ENCODE measurements at regions not wholly inside any gene's neighbourhood (a gene's known extent, or its start where the extent isn't known, plus 50 kb on each side); places are given as distances from the start of the nearest gene placed in this dataset.

DNA sequence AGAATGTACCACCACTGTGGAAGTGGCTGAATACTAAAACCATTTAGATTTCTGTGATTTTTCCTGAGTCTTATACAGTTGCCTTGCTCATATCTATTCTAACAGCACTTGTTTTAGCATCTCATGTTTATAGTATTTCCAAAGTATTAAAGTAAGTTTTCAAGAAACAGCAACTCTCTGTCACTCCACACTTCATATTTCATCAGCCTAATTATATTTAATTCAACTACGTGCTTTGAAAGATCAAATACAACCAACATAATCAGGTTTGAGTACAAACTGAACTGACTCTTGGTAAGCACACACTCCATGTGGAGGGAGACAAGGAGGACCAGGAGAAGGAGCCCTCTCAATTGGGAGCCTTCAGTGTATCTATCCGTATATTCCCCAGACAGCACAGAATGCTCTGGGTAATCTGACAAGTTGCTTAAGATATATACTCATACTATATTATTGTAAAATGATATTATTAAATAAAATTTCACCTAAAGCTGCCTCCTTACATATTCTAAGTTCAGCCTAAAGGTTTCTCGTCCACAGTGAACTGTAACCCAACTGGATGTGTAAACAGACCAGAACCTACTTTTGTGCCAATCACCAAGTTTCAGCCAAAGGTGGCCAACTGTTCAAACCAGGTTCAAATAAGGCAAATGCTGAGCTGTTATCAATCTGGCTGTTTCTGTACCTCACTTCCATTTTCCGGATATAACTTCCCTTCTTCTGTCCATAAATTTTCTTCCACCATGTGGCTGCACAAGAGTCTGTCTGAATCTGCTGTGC is 105.0 kb upstream of the RASSF8 start:
- Mint-ChIP-seq H3K27ac (no peak overlapping the region), H3K4me3 (no peak overlapping the region), H3K4me1 (no peaks in the 10 kb centered on the region), H3K36me3 (no peaks in the 10 kb centered on the region), H3K27me3 (peaks cover 36% of the 10 kb centered on the region), H3K9me3 (no peaks in the 10 kb centered on the region)
- ATAC-seq, result no peak

- no peak for ATAC-seq
- no peaks in the 10 kb centered on the region for H3K36me3 Mint-ChIP-seq
- H3K27ac Mint-ChIP-seq, result no peak overlapping the region
- no peaks in the 10 kb centered on the region for H3K9me3 Mint-ChIP-seq
- H3K27me3 Mint-ChIP-seq, result peaks cover 24% of the 10 kb centered on the region
- H3K4me3 Mint-ChIP-seq, result no peak overlapping the region
- no peaks in the 10 kb centered on the region for H3K4me1 Mint-ChIP-seq
Measured at GRCh38 chr12:25854991-25855390, 103.5 kb upstream of the RASSF8 start.

DNA sequence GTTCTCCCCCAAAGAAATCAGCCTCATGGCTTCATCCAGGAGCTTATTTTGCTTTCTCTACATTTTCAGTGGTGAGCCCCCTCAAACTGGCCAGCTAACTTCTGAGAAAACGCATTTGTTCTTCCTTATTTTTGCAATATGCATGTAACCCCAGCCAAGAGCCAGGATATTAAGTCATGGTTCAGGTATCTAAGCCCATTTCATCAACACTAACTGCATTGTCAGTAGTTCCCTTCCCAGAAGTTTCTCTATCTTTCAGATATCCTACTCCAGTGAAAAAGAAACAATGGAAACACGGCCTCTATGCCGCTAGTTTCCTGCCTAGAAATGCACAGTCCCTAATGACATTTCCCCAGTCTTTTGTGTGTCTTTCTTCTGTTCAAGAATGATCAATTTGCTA is 102.8 kb upstream of the RASSF8 start:
- H3K4me3 Mint-ChIP-seq, result no peak overlapping the region
- H3K4me1 Mint-ChIP-seq, result no peaks in the 10 kb centered on the region
- no peaks in the 10 kb centered on the region for H3K36me3 Mint-ChIP-seq
- no peak for ATAC-seq
- H3K27me3 Mint-ChIP-seq, result peaks cover 22% of the 10 kb centered on the region
- H3K27ac Mint-ChIP-seq, result no peak overlapping the region
- no peaks in the 10 kb centered on the region for H3K9me3 Mint-ChIP-seq

- Mint-ChIP-seq H3K4me1 (no peaks in the 10 kb centered on the region), H3K9me3 (no peaks in the 10 kb centered on the region), H3K27me3 (peaks cover 20% of the 10 kb centered on the region), H3K27ac (no peak overlapping the region), H3K4me3 (no peak overlapping the region), H3K36me3 (no peaks in the 10 kb centered on the region)
- ATAC-seq, result no peak
Measured at GRCh38 chr12:25859976-25860375, 98.5 kb upstream of the RASSF8 start.

- no peak for ATAC-seq
- peaks cover 7% of the 10 kb centered on the region for H3K27me3 Mint-ChIP-seq
- no peaks in the 10 kb centered on the region for H3K4me1 Mint-ChIP-seq
- H3K4me3 Mint-ChIP-seq, result no peak overlapping the region
- no peaks in the 10 kb centered on the region for H3K9me3 Mint-ChIP-seq
- no peak overlapping the region for H3K27ac Mint-ChIP-seq
- H3K36me3 Mint-ChIP-seq, result no peaks in the 10 kb centered on the region
Measured at GRCh38 chr12:25861226-25861625, 97.3 kb upstream of the RASSF8 start.

DNA sequence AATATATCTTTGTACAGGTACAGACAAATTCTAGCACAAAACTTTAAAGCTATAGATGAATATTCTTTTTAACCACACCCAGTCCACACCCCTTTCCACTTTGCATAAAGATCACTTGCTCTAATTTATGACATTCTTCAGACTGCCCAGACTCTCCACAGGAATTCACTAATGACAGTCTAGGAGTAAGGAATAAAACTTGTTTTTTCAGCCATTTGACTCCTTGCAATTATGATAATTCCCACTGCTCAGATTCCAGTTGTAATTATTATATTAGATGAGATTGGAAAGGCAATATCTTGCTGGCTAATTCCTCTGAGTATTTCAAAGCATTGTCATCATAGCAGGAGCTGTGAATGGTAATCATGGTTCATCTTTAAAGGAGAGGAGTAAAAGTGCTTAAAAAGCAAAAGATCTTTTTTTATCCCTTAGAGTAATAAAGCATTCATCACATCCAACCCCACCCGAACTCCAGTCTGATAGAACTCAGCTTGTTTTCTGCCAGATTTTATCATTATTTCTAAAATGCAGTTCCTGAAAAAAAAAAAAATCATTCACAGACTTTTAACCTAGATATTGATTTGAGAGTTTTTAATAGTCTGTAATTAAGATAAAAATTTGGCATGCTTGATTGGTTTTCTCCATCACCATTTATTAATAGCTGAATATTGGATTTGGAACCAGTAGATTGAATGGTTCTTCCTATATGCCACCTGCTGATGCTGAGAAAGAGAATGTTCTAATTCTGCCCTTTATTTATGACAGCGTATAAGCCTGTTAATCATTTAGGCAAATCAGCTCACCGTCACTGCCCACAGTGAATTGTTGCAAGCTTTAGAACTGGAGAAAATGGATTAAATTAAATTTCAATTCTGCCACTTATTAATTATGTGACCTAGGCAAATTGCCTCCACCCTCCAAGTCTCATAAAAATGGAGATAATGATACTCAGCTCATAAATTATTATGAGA is 93.9 kb upstream of the RASSF8 start:
- Mint-ChIP-seq H3K9me3 (peaks cover 2% of the 10 kb centered on the region), H3K36me3 (no peaks in the 10 kb centered on the region), H3K27ac (no peak overlapping the region), H3K27me3 (peaks cover 21% of the 10 kb centered on the region), H3K4me3 (no peak overlapping the region), H3K4me1 (no peaks in the 10 kb centered on the region)
- ATAC-seq, result no peak

DNA sequence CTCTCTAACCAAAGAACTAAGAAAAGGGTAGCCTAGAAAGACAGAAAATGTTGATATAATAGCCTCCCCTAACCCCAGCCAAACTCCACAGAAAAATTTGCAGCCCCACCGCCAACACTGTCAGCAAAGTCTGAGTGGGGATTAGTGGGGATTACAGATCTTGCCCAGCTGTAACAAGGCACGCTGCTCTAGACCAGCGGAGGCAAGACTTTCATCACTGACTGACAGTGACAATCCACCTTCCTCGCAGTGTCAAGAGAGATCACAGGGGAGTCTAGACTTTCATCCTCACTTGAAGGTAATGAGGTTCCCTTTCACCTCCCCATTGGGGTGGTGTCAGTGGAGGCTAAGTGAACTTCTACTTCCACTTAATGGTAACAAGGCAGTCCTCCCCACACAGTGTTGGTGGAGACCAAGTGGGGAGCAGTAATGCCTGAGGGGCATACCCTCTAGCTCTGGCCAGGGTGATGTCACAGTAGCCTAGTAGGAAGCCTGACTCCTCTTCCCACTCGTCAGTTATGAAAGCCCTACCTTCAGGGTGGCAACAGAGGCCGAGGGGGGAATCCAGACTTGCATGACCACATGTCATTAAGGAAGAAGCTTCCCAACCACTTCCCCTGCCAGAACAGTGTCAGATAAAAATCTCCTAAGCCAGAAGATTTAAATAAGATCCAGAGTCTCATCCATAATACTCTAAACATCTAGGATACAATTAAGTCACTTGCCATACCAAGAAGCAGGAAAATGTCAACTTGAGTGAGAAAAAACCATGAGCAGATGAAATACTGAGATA is 91.7 kb upstream of the RASSF8 start:
- no peak for ATAC-seq
- Mint-ChIP-seq H3K27ac (no peak overlapping the region), H3K27me3 (peaks cover 21% of the 10 kb centered on the region), H3K4me3 (no peak overlapping the region), H3K36me3 (no peaks in the 10 kb centered on the region), H3K9me3 (peaks cover 2% of the 10 kb centered on the region), H3K4me1 (no peaks in the 10 kb centered on the region)

DNA sequence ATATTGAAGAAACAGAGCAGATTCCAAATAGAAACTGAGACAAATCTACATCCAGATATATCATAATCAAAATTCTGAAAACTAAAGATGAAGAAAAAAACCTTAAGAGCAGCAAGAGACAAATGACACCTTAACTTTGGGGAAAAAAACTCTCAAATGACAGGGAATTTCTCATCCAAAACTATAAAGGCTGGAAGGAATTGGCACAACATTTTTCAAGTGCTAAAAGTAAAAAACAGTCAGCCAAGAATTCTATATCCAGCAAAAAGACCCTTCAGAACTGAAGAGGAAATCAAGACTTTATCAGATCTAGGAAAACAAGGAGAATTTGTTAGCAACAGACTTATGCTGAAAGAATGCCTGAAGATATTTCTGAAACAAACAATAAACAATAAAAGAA is 90.3 kb upstream of the RASSF8 start:
- no peaks in the 10 kb centered on the region for H3K36me3 Mint-ChIP-seq
- H3K27ac Mint-ChIP-seq, result no peak overlapping the region
- no peak overlapping the region for H3K4me3 Mint-ChIP-seq
- ATAC-seq, result no peak
- no peaks in the 10 kb centered on the region for H3K4me1 Mint-ChIP-seq
- H3K27me3 Mint-ChIP-seq, result peaks cover 21% of the 10 kb centered on the region
- H3K9me3 Mint-ChIP-seq, result peaks cover 2% of the 10 kb centered on the region

DNA sequence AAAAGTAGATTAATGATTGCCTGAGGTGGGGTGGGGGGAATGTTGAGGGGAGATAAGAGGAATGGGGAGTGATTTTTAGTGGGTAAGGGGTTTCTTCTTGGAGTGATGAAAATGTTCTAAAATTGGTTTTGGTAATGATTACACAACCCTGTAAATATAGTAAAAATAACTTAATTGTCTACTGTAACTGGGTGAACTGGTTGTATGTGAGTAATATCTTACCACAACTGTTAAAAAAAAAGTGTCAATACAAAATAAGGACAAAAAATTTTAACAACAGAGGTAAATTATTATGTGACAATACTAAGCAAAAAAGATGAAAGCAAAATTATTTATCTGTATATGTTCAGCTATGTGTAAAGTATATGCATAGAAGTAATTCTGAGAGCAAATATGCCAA is 86.3 kb upstream of the RASSF8 start:
- Mint-ChIP-seq H3K4me1 (no peaks in the 10 kb centered on the region), H3K36me3 (no peaks in the 10 kb centered on the region), H3K27ac (no peak overlapping the region), H3K9me3 (peaks cover 2% of the 10 kb centered on the region), H3K27me3 (peaks cover 17% of the 10 kb centered on the region), H3K4me3 (no peak overlapping the region)
- no peak for ATAC-seq

DNA sequence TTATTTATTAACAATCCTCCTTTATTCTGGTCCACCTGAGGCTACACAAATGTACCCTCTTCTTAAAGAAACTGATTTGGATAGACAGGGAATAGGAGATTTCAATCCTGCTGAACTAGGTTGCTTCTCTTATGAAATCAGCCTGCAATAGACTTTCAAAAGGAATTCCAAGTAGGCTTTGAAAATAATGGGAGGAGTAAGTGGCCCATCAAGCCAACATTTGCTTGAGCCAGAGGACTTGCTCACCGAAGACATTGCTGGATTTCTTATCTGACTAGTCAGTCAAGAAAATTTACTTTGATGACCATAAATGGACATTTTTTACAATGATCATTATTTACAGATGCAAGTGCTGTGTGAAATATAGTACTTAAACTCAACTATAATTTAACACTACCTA is 82.8 kb upstream of the RASSF8 start:
- Mint-ChIP-seq H3K27ac (no peak overlapping the region), H3K27me3 (no peaks in the 10 kb centered on the region), H3K36me3 (no peaks in the 10 kb centered on the region), H3K4me3 (no peak overlapping the region), H3K4me1 (no peaks in the 10 kb centered on the region), H3K9me3 (peaks cover 3% of the 10 kb centered on the region)
- no peak for ATAC-seq

- Mint-ChIP-seq H3K27ac (no peak overlapping the region), H3K27me3 (no peaks in the 10 kb centered on the region), H3K36me3 (no peaks in the 10 kb centered on the region), H3K9me3 (peaks cover 3% of the 10 kb centered on the region), H3K4me3 (no peak overlapping the region), H3K4me1 (no peaks in the 10 kb centered on the region)
- ATAC-seq, result no peak
Measured at GRCh38 chr12:25876383-25877045, 82.0 kb upstream of the RASSF8 start.

GRCh38 chr12:25877446-25877845 is 81.0 kb upstream of the RASSF8 start:
- Mint-ChIP-seq H3K27ac (no peak overlapping the region), H3K4me3 (no peak overlapping the region), H3K9me3 (peaks cover 3% of the 10 kb centered on the region), H3K36me3 (no peaks in the 10 kb centered on the region), H3K4me1 (no peaks in the 10 kb centered on the region), H3K27me3 (no peaks in the 10 kb centered on the region)
- no peak for ATAC-seq

DNA sequence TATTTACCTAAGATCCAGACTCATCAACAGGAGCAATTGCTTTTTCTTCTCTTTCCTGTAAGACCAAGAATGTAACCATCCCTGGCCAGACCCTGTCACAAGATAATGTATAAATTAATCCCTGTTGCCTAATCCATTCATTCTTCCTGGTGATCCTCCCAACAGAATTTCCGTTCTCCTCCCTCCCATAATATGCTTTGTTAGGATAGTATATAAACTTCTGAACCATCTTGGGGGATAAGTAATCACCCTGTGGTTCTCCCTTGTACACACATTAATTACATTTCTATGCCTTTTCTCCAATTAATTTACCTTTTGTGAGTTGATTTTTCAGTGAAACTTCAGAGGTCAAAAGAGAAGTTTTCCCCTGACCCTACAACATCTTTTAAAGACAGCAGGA is 76.2 kb upstream of the RASSF8 start:
- Mint-ChIP-seq H3K4me3 (no peak overlapping the region), H3K4me1 (no peaks in the 10 kb centered on the region), H3K27me3 (no peaks in the 10 kb centered on the region), H3K9me3 (peaks cover 3% of the 10 kb centered on the region), H3K27ac (no peak overlapping the region), H3K36me3 (no peaks in the 10 kb centered on the region)
- no peak for ATAC-seq

DNA sequence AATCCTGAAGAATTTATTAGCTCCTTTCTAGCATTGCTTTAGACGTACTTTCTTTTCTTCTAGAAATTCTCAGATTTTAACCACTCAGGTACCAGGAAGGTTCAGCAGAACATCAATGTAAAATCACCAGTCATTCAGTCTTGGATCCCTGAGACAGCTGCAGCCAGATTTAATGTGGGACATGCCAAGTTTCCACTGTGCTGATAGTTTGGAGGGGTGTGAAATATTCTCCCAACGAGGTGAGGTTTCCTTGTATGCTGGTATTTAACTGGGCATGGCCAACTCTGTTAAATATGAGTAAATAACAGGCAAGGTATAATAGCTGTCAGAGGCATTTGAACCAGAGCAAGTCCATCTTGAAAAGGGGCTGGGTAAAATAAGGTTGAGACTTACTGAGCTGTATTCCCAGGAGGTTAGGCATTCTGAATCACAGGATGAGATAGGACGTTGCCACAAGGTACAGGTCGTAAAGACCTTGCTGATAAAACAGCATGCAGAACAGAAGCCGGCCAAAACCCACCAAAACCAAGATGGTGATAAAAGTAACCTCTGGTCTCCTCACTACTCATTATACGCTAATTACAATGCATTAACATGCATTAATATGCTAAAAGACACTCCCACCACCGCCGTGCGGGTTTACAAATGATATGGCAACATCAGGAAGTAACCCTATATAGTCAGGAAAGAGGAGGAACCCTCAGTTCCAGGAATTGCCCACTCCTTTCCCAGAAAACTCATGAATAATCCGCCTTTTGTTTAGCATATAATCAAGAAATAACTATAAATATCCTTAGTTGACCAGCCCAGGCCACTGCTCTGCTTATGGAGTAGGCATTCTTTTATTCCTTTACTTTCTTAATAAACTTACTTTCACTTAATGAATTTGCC is 75.2 kb upstream of the RASSF8 start:
- Mint-ChIP-seq H3K4me3 (no peak overlapping the region), H3K27ac (no peak overlapping the region), H3K4me1 (no peaks in the 10 kb centered on the region), H3K9me3 (peaks cover 3% of the 10 kb centered on the region), H3K36me3 (no peaks in the 10 kb centered on the region), H3K27me3 (no peaks in the 10 kb centered on the region)
- no peak for ATAC-seq

All from stimulated activated memory B cell treated with anti-CD40 and anti-IgM and Interleukin-4, amounts not matched to agents 10 μg/mL and 1 μg/mL and 100 μg/mL, for 72 hours (primary cell).